Epithelial cell of proximal tubule (primary cell): ENCODE measurements at regions not wholly inside any gene's neighbourhood (a gene's known extent, or its start where the extent isn't known, plus 50 kb on each side); places are given as distances from the start of the nearest gene placed in this dataset.
"Not testable (repeated sequence)": the region's sequence is repeated elsewhere in the genome, so short reads cannot be mapped to it uniquely, and the experiment has no call there.

Experiments used
- DNase-seq: peaks from one replicate; pipeline ENCODE4 v3.0.0-alpha.2; 2011; ENCODE audit warnings: low read depth
- H3K4me3 ChIP-seq: 2 replicates; pipeline ENCODE4 v1.5.1; 2011; ENCODE audit warnings: low read depth, mild to moderate bottlenecking, low read length
- TF ChIP-seq, protein P1 (sequence below): conservative IDR thresholded peaks from 2 replicates; pipeline ENCODE4 v1.5.1; 2012; ENCODE audit warnings: low read depth, mild to moderate bottlenecking, low read length

DNA sequence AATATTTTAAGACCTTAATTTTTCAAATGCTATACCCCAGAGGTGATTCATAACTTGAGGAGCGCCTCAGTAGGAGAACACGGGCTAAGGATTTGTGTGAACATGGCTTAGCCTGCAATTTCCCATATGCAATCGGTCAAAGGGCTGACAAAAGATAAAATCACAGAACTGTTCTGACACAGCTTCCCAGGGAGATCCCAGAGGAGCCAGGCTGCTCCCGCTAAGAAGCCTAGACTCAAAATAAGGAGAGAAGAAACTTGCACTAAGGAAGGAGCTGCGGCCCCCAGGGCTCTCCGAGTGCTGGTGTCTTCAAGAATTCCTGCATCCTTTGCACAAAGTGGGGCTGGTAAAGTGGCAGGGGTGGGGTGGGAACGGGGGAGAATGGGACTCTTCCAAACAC lies 106.3 kb upstream of the DLG1 start:
- H3K4me3 ChIP-seq, result no peak overlapping the region
- no peak for DNase-seq
- TF ChIP-seq, protein P1, sequence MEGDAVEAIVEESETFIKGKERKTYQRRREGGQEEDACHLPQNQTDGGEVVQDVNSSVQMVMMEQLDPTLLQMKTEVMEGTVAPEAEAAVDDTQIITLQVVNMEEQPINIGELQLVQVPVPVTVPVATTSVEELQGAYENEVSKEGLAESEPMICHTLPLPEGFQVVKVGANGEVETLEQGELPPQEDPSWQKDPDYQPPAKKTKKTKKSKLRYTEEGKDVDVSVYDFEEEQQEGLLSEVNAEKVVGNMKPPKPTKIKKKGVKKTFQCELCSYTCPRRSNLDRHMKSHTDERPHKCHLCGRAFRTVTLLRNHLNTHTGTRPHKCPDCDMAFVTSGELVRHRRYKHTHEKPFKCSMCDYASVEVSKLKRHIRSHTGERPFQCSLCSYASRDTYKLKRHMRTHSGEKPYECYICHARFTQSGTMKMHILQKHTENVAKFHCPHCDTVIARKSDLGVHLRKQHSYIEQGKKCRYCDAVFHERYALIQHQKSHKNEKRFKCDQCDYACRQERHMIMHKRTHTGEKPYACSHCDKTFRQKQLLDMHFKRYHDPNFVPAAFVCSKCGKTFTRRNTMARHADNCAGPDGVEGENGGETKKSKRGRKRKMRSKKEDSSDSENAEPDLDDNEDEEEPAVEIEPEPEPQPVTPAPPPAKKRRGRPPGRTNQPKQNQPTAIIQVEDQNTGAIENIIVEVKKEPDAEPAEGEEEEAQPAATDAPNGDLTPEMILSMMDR, result no peak

DNA sequence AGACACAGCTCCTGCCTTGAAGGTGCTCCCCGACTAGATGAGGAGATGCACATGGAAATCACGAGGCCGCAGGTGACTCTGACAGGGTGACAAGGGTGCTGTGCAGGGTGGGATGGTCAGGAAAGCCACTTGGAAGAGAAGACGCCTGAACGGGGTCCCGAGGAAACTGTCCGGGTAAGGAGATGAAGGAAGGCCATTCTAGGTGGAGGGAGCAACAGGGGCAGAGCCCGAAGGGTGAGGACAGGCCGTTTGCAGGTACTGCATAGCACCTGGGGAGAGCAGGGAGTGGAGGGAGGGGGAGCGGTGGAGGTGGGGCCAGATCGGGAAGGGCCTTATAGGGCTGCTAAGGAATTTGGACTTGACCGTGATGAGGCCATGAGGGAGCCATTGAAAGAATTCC lies 105.6 kb upstream of the DLG1 start:
- TF ChIP-seq, protein P1, result no peak
- DNase-seq, result no peak
- no peak overlapping the region for H3K4me3 ChIP-seq

DNA sequence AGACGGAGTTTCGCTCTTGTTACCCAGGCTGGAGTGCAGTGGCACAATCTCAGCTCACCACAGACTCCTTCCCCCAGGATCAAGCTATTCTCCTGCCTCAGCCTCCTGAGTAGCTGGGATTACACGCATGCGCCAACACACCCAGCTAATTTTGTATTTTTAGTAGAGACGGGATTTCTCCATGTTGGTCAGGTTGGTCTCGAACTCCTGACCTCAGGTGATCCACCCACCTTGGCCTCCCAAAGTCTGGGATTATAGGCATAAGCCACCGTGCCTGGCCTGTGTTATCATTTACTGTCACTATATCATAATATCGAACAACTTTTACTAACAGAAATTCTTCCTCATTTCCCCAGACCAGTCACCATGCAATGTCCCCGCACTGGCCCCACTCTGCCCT lies 104.0 kb upstream of the DLG1 start:
- not testable (repeated sequence) for DNase-seq, H3K4me3 ChIP-seq

DNA sequence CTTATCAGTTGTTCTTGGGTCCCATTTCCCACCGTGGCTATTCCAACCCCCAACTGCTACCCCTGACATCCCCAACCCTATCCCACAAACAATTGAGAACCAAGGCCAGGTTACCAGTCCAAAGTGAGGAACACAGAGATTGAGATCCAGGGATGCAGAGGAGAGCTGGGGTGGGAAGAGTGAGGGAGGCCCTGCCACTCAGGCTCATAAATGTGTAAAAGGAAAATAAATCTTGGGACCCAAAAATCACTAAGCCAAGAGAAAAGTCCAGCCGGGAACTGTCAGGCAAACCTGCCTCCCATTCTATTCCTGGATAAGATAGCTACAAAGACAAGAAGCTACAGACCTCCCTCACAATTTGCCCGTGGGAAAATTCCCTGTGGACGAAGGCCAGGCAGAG lies 101.1 kb upstream of the DLG1 start:
- DNase-seq, result no peak
- no peak overlapping the region for H3K4me3 ChIP-seq
- TF ChIP-seq, protein P1, result no peak

DNA sequence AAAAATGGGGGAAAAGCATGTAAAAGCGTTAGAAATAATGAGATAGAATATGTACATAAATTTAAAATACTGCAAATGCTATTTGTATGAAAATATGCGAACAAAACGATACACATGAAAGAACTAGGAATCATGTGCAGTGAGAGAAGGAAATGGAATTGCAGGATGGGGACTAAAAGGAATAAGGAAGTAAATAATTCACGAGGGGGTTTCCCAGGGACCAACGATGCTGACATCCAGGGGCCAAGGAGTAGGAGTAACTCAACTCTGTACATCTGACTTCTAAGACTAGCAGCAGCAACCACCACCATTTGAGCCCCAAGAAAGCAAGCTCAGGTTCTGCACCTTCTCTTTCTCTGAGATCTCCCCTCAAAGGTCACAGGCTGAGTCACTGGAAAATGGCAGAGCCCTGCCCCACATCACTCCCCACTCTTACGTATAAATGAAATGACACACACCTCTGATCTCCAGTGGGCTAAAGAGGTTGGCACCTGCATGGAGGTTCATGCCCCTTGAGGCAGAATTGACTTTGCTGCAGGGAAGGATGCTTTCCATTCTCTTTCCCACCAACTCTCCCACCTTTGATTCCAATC lies 100.0 kb upstream of the DLG1 start:
- TF ChIP-seq, protein P1, result no peak
- no peak overlapping the region for H3K4me3 ChIP-seq
- DNase-seq, result peak; percentile 45

DNA sequence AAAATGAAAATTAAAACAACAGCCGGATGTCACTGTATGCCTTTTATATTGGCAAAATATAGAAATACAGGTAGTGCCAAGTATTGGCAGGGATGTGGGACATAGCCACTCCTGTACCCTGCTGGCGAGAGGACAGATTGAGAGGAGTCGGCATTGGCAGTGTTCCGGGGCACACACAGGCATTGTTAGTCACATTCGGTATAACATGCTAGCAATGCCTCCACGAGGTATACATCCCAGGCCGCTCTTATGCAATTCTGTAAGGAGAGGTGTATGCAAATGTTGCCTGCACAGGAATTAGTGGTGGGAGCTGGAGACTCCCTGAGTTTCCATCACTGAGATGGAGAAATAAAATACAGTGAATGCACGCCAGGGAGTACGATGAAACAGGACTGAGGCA lies 99.4 kb upstream of the DLG1 start:
- TF ChIP-seq, protein P1, result no peak
- DNase-seq, result no peak
- H3K4me3 ChIP-seq, result no peak overlapping the region

DNA sequence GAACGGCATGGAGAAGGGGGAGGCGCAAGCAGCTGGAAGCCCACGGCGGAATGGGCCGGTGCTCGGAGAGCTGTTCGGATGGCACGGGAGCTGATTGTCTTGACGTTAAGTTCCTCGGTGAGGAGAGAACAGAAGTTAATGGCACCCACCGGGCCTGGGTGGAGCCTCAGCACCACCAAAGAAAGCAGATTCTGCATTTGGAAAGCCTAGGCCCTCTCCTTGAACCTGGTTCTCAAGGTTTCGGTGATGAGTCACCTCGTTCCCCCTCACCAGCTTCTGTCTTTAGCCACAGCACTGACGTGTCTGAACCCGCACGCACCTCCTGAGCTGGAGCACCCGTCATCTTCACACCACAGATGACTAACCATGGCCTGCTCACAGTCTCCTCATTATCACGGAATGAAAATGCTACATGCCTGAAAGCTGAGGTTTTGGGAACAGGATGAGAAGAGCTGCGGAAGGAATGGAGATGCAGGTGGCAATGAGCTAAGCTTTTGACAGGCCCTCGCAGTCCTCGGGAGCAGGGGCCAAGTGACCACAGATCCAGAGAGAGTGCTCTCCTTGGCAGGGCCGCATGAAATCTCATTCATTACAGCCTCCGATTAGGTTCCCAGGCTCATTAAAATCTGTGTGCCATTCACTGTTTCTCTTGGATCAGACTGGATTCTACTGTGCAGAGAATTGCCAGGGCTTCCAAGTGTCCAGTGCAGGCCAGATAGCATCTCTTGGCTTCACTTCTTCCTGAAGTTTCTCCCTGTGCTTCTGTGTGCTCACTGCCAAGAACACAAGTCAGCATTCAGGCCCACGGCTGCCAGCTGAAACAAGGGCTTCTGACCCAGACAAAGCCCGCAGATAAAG lies 96.3 kb upstream of the DLG1 start:
- TF ChIP-seq, protein P1, result no peak
- peak; percentile 88 for DNase-seq
- H3K4me3 ChIP-seq, result no peak overlapping the region

DNA sequence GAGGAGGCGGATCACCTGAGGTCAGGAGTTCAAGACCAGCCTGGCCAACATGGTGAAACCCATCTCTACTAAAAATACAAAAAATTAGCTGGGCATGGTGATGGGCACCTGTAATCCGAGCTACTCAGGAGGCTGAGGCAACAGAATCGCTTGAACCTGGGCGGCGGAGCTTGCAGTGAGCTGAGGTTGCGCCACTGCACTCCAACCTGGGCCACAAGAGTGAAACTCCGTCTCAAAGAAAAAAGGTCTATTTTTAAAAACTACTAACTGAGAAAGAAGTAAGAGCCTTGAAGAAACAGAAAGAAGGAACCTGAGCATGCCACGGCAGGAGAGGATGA lies 95.7 kb upstream of the DLG1 start:
- not testable (repeated sequence) for H3K4me3 ChIP-seq, DNase-seq
